Right atrium auricular region (tissue), 2 donors: ENCODE measurements at regions not wholly inside any gene's neighbourhood (a gene's known extent, or its start where the extent isn't known, plus 50 kb on each side); places are given as distances from the start of the nearest gene placed in this dataset.

ENCODE experiments used
- DNase-seq: peaks from one replicate; pipeline ENCODE4 v3.0.0-alpha.2; 2019; ENCODE audit warnings: low spot score
- H3K27ac ChIP-seq, 2 donors: fragments of 200-600 bp; sonication (generic); 1 replicate in 1 of 2; 2 replicates in 1 of 2; pipeline ENCODE4 v1.5.1; 2016 to 2019
- H3K27me3 ChIP-seq, 2 donors: fragments of 200-600 bp; sonication (generic); one replicate each; pipeline versions ENCODE4 v1.5.1 to v1.6.0; 2017 to 2019
- H3K36me3 ChIP-seq: fragments of 200-600 bp; sonication (generic); one replicate; pipeline ENCODE4 v1.5.1; 2016
- H3K4me1 ChIP-seq, 2 donors: fragments of 200-600 bp; sonication (generic); one replicate each; pipeline versions ENCODE4 v1.5.1 to v1.6.0; 2017 to 2019
- H3K4me3 ChIP-seq, 2 donors: fragments of 200-600 bp; sonication (generic); 1 replicate in 1 of 2; 2 replicates in 1 of 2; pipeline ENCODE4 v1.5.1; 2017 to 2019; ENCODE audit warnings: mild to moderate bottlenecking in 1 of 2, moderate library complexity in 1 of 2
- H3K9me3 ChIP-seq, 2 donors: fragments of 200-600 bp; sonication (generic); one replicate each; pipeline ENCODE4 v1.5.1; 2019
- TF ChIP-seq, protein P1 (sequence below), 2 donors: fragments of 200-600 bp; sonication (generic); IDR thresholded peaks; one replicate each; pipeline ENCODE4 v1.5.1; 2019; ENCODE audit warnings: antibody characterized with exemption in 2 of 2

DNA sequence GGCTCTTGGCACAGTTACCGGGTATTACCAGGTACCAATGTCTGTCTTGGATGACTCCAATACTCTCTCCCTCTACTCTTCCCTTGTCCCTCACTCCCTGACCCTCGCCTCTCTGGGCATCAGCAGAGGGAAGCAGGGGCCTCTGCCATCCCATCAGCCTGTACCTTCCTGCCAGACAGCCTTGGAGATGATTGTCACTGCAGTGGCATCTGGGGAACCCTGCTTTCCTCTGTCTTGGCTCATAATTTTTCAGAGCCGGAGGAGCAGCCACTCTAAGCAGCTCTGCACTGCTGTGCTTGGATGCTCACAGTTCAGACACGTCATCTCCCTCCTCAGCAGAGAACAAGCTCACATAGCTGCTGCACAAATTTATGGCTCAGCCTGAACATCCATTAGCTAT, 274.1 kb downstream of the SMARCA2 start:
- TF ChIP-seq, protein P1, sequence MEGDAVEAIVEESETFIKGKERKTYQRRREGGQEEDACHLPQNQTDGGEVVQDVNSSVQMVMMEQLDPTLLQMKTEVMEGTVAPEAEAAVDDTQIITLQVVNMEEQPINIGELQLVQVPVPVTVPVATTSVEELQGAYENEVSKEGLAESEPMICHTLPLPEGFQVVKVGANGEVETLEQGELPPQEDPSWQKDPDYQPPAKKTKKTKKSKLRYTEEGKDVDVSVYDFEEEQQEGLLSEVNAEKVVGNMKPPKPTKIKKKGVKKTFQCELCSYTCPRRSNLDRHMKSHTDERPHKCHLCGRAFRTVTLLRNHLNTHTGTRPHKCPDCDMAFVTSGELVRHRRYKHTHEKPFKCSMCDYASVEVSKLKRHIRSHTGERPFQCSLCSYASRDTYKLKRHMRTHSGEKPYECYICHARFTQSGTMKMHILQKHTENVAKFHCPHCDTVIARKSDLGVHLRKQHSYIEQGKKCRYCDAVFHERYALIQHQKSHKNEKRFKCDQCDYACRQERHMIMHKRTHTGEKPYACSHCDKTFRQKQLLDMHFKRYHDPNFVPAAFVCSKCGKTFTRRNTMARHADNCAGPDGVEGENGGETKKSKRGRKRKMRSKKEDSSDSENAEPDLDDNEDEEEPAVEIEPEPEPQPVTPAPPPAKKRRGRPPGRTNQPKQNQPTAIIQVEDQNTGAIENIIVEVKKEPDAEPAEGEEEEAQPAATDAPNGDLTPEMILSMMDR (IDR thresholded peaks at IDR 0.05), result no peak
- H3K27me3 ChIP-seq, result no peaks in the 10 kb centered on the region
- H3K27ac ChIP-seq, result no peak overlapping the region
- H3K4me1 ChIP-seq, result no peaks in the 10 kb centered on the region
- no peak overlapping the region for H3K4me3 ChIP-seq
- H3K9me3 ChIP-seq, result no peaks in the 10 kb centered on the region
- H3K36me3 ChIP-seq, result no peaks in the 10 kb centered on the region
- DNase-seq, result no peak

DNA sequence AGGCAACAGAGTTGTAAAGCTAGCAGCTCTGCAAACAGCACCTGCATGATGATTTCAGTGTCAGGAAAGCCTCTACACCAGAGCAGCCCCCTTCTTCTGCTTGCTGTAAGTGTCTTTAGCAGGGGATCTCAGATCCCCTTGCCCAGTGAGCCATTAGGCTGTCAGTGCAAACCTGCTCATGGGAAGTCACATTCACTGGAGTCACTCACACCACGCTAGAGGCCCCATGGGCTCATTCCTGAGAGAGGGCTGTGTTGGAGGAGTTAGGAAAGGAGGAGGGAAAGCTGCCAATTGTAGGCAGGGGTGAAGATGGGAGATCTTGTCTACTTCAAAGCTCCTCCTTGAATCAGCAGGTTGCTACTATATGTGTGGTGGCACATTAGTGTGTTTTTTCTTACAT, 275.2 kb downstream of the SMARCA2 start:
- Histone ChIP-seq H3K9me3 (no peaks in the 10 kb centered on the region), H3K4me1 (no peaks in the 10 kb centered on the region), H3K27me3 (no peaks in the 10 kb centered on the region), H3K27ac (no peak overlapping the region), H3K4me3 (no peak overlapping the region), H3K36me3 (no peaks in the 10 kb centered on the region)
- TF ChIP-seq, protein P1 (IDR thresholded peaks at IDR 0.05), result no peak
- DNase-seq, result no peak

- H3K27me3 ChIP-seq, result no peaks in the 10 kb centered on the region
- TF ChIP-seq, protein P1 (IDR thresholded peaks at IDR 0.05), result no peak
- no peak overlapping the region for H3K27ac ChIP-seq
- no peaks in the 10 kb centered on the region for H3K4me1 ChIP-seq
- H3K4me3 ChIP-seq, result no peak overlapping the region
- H3K36me3 ChIP-seq, result no peaks in the 10 kb centered on the region
- H3K9me3 ChIP-seq, result no peaks in the 10 kb centered on the region
- DNase-seq, result no peak
These were observed 277.0 kb downstream of the SMARCA2 start for GRCh38 chr9:2291980-2292704.

- Histone ChIP-seq H3K4me1 (no peaks in the 10 kb centered on the region), H3K27me3 (no peaks in the 10 kb centered on the region)
- no peak for DNase-seq
These were observed 277.6 kb downstream of the SMARCA2 start for GRCh38 chr9:2292733-2293132.

DNA sequence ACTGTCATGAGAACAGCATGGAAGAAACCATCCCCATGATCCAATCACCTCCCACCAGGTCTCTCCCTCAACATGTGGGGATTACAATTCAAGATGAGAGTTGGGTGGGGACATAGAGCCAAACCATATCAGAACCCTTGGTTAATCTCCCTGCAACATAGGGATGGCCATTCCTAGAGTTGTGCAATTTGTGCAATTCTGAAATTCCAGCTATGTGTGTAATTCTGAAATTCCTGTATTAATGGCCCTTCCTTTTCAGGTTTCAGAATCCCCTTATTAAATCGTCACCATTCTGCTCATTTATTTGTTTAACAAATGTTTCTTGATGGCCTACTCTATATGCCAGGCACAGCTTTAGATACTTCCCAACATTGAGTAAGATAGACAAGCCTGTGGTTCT, 282.6 kb downstream of the SMARCA2 start:
- H3K27me3 ChIP-seq, result no peaks in the 10 kb centered on the region
- TF ChIP-seq, protein P1 (IDR thresholded peaks at IDR 0.05), result no peak
- H3K27ac ChIP-seq, result no peak overlapping the region
- DNase-seq, result no peak
- no peaks in the 10 kb centered on the region for H3K4me1 ChIP-seq
- H3K36me3 ChIP-seq, result no peaks in the 10 kb centered on the region
- H3K9me3 ChIP-seq, result peaks cover 0 to 4% of the 10 kb centered on the region in 2 donors
- no peak overlapping the region for H3K4me3 ChIP-seq

More at GRCh38 chr9:2292733-2293132, 277.6 kb downstream of the SMARCA2 start:
- Histone ChIP-seq H3K4me3 (no peak overlapping the region), H3K9me3 (no peaks in the 10 kb centered on the region), H3K27ac (no peak overlapping the region), H3K36me3 (no peaks in the 10 kb centered on the region)
- TF ChIP-seq, protein P1 (IDR thresholded peaks at IDR 0.05), result no peak

DNA sequence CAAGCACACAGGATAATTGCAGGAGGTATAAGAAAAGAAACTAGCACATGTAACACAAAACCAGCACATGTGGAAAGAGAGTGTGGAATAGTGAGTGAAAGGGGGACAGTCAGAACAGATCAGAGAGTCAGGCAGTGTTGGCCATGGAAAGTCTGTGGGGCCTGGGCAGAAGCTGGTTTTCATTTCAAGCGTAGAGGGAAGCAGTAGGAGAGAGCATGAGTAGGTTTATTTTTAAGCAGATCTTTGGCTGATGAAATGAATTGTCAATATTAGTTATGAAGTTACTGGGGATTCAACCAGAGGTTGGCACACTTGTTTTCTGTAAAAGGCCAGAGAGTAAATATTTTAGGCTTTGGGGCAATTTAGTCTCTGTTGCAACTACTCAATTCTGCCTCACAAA, 283.1 kb downstream of the SMARCA2 start:
- Histone ChIP-seq H3K9me3 (peaks cover 0 to 4% of the 10 kb centered on the region in 2 donors), H3K4me1 (no peaks in the 10 kb centered on the region), H3K27me3 (no peaks in the 10 kb centered on the region), H3K36me3 (no peaks in the 10 kb centered on the region), H3K27ac (no peak overlapping the region), H3K4me3 (no peak overlapping the region)
- TF ChIP-seq, protein P1 (IDR thresholded peaks at IDR 0.05), result no peak
- DNase-seq, result no peak
